ENCODE measurements at regions not wholly inside any gene's neighbourhood (a gene's known extent, or its start where the extent isn't known, plus 50 kb on each side); places are given as distances from the start of the nearest gene placed in this dataset.
A peak's percentile ranks its signal among the peaks of the same experiment; 100 is the strongest.

GRCh38 chr6:155949256-155949655 lies 493.6 kb upstream of the NOX3 start:
- DNase-seq (ENCODE audit: low read depth in 2 of 2) = no peak

GRCh38 chr6:155946860-155947259 lies 491.2 kb upstream of the NOX3 start:
- DNase-seq (ENCODE audit: low read depth in 2 of 2) = no peak

- no peak for DNase-seq (ENCODE audit: low read depth in 2 of 2)
Observed at GRCh38 chr6:155943635-155944034, 488.0 kb upstream of the NOX3 start.

GRCh38 chr6:155939253-155939652 lies 483.6 kb upstream of the NOX3 start:
- no peak for DNase-seq (ENCODE audit: low read depth in 2 of 2)

GRCh38 chr6:155936551-155936950 lies 480.9 kb upstream of the NOX3 start:
- DNase-seq (ENCODE audit: low read depth in 2 of 2) = peak in 1 of 2 experiments; percentile 4

- no peak for DNase-seq (ENCODE audit: low read depth in 2 of 2)
Observed at GRCh38 chr6:155936127-155936526, 480.5 kb upstream of the NOX3 start.

GRCh38 chr6:155916846-155917624 lies 461.4 kb upstream of the NOX3 start:
- no peak for DNase-seq (ENCODE audit: low read depth in 2 of 2)

GRCh38 chr6:155915651-155916050 lies 460.0 kb upstream of the NOX3 start:
- no peak for DNase-seq (ENCODE audit: low read depth in 2 of 2)

GRCh38 chr6:155913816-155914215 lies 458.2 kb upstream of the NOX3 start:
- no peak for DNase-seq (ENCODE audit: low read depth in 2 of 2)

GRCh38 chr6:155909710-155910109 lies 454.1 kb upstream of the NOX3 start:
- no peak for DNase-seq (ENCODE audit: low read depth in 2 of 2)

GRCh38 chr6:155895641-155896040 lies 440.0 kb upstream of the NOX3 start:
- no peak for DNase-seq (ENCODE audit: low read depth in 2 of 2)

- DNase-seq (ENCODE audit: low read depth in 2 of 2) = no peak
Observed at GRCh38 chr6:155894758-155895157, 439.1 kb upstream of the NOX3 start.

- no peak for DNase-seq (ENCODE audit: low read depth in 2 of 2)
Observed at GRCh38 chr6:155894262-155894661, 438.6 kb upstream of the NOX3 start.

- DNase-seq (ENCODE audit: low read depth in 2 of 2) = no peak
Observed at GRCh38 chr6:155890409-155890808, 434.8 kb upstream of the NOX3 start.

- DNase-seq (ENCODE audit: low read depth in 2 of 2) = no peak
Observed at GRCh38 chr6:155889410-155889809, 433.8 kb upstream of the NOX3 start.

- DNase-seq (ENCODE audit: low read depth in 2 of 2) = no peak
Observed at GRCh38 chr6:155887421-155887820, 431.8 kb upstream of the NOX3 start.

GRCh38 chr6:155883741-155884140 lies 428.1 kb upstream of the NOX3 start:
- DNase-seq (ENCODE audit: low read depth in 2 of 2) = no peak

GRCh38 chr6:155883334-155883731 lies 427.7 kb upstream of the NOX3 start:
- DNase-seq (ENCODE audit: low read depth in 2 of 2) = no peak

GRCh38 chr6:155882527-155883333 lies 427.1 kb upstream of the NOX3 start:
- DNase-seq (ENCODE audit: low read depth in 2 of 2) = no peak

GRCh38 chr6:155881826-155882526 lies 426.3 kb upstream of the NOX3 start:
- DNase-seq (ENCODE audit: low read depth in 2 of 2) = no peak

- no peak for DNase-seq (ENCODE audit: low read depth in 2 of 2)
Observed at GRCh38 chr6:155880900-155881299, 425.3 kb upstream of the NOX3 start.

- no peak for DNase-seq (ENCODE audit: low read depth in 2 of 2)
Observed at GRCh38 chr6:155872961-155873360, 417.3 kb upstream of the NOX3 start.

- no peak for DNase-seq (ENCODE audit: low read depth in 2 of 2)
Observed at GRCh38 chr6:155867682-155868081, 412.0 kb upstream of the NOX3 start.

Measured in fibroblast of skin of left quadriceps (primary cell).